Breast epithelium (tissue), 3 donors: ENCODE measurements at regions not wholly inside any gene's neighbourhood (a gene's known extent, or its start where the extent isn't known, plus 50 kb on each side); places are given as distances from the start of the nearest gene placed in this dataset.

Experiments
- POLR2A ChIP-seq: fragments of 450-650 bp; IDR thresholded peaks from one replicate; pipeline ENCODE4 v1.6.1; 2016; ENCODE audit warnings: antibody characterized with exemption, mild to moderate bottlenecking, moderate library complexity
- POLR2AphosphoS5 ChIP-seq, 3 donors: sonication (generic); formaldehyde crosslinking; IDR thresholded peaks; one replicate each; pipeline ENCODE4 v1.6.1; 2017; ENCODE audit warnings: antibody characterized with exemption in 3 of 3
- TF ChIP-seq, protein P1 (sequence below), 3 donors: fragments of 450-650 bp; IDR thresholded peaks; one replicate each; pipeline ENCODE4 v1.5.1; 2016 to 2017; ENCODE audit warnings: antibody characterized with exemption in 3 of 3, mild to moderate bottlenecking in 3 of 3, moderate library complexity in 3 of 3

DNA sequence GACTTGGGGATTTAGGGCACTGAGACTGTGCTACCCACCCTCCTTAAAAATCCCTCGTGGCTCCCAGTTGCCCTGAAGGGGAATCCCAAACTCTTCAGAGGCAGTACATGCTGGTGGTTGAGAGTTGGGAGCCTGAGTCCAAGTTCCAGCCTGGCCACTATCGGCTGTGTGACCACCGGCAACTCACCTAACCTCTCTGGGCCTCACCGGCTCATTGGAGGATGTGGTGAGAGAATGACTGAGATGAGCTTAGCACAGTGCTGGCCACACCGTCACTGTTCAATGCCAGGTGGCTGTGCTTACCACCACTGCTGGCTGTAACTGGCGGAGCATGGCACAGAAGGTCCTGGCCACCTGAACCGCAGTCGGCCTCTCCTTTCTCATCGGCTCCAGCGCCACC is 200.2 kb downstream of the C9orf50 start:
- TF ChIP-seq POLR2AphosphoS5 (IDR thresholded peaks at IDR 0.05) (no peak), POLR2A (no peak)
- TF ChIP-seq, protein P1, sequence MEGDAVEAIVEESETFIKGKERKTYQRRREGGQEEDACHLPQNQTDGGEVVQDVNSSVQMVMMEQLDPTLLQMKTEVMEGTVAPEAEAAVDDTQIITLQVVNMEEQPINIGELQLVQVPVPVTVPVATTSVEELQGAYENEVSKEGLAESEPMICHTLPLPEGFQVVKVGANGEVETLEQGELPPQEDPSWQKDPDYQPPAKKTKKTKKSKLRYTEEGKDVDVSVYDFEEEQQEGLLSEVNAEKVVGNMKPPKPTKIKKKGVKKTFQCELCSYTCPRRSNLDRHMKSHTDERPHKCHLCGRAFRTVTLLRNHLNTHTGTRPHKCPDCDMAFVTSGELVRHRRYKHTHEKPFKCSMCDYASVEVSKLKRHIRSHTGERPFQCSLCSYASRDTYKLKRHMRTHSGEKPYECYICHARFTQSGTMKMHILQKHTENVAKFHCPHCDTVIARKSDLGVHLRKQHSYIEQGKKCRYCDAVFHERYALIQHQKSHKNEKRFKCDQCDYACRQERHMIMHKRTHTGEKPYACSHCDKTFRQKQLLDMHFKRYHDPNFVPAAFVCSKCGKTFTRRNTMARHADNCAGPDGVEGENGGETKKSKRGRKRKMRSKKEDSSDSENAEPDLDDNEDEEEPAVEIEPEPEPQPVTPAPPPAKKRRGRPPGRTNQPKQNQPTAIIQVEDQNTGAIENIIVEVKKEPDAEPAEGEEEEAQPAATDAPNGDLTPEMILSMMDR (IDR thresholded peaks at IDR 0.05), result no peak
